OCI-LY1 (cell line): ENCODE measurements at regions not wholly inside any gene's neighbourhood (a gene's known extent, or its start where the extent isn't known, plus 50 kb on each side); places are given as distances from the start of the nearest gene placed in this dataset.

Source experiments
- CTCF ChIP-seq: fragments of 200-600 bp; sonication (generic), shearing (Covaris generic); IDR thresholded peaks from 2 replicates; pipeline ENCODE4 v1.5.1; 2017; ENCODE audit warnings: mild to moderate bottlenecking, antibody characterized with exemption, low read length, moderate library complexity, mixed read lengths
- EZH2 ChIP-seq: fragments of 200-600 bp; sonication (generic), shearing (Covaris generic); IDR thresholded peaks from 2 replicates; pipeline ENCODE4 v1.8.0; 2017; ENCODE audit warnings: borderline replicate concordance, mixed run types, mild to moderate bottlenecking, antibody characterized with exemption, low read length, moderate library complexity, mixed read lengths

- no peak for TF ChIP-seq CTCF
- TF ChIP-seq EZH2, result no peak
Measured at GRCh38 chr7:79953130-79953529, 181.5 kb upstream of the GNAI1 start.
